GM19328 (cell line): ENCODE measurements at regions not wholly inside any gene's neighbourhood (a gene's known extent, or its start where the extent isn't known, plus 50 kb on each side); places are given as distances from the start of the nearest gene placed in this dataset.
A peak's percentile ranks its signal among the peaks of the same experiment; 100 is the strongest.
"Not testable (repeated sequence)": the region's sequence is repeated elsewhere in the genome, so short reads cannot be mapped to it uniquely, and the experiment has no call there.

Source experiments
- ATAC-seq: cut with Tn5 transposase; IDR thresholded peaks from one replicate; pipeline ENCODE4 v1.9.1; 2021; ENCODE audit warnings: mild to moderate bottlenecking, moderate library complexity; ENCODE audit not compliant: unreplicated experiment

DNA sequence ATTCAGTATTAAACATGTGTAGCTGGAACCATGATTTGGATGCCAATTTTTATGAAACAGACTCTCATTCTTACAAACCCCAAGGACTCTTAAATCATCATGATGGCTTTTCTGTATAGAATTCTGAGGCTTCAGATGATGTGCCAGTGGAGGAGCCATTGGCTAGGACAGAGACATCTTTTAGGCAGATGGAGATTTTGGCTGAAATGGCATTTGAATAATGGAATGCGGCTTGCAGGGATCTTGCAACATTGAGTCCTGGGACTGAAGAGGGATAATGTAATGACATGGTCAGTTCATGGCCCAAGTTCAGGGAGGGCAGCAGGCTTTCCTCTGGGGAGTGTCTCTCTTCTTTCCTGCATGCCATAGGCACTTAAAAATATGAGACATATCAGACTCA, 172.4 kb downstream of the ABCA8 start:
- no peak for ATAC-seq

DNA sequence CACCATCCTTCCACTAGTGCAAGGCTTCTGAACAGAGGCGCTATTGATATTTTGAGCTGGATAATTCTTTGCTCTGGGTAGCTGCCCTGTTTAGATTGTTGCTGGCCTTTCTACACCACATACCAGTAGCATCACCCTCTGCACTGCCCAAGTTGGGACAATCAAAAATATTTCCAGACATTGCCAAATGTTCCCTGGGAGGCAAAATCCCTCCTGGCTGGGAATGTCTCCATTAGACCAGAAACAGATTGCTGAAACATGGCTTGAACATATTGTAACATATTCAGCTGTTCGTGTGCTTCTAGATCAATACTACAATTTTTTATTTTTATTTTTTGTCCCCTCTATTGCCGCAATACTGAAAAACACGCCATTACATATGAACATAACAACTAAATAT, 174.6 kb downstream of the ABCA8 start:
- ATAC-seq, result no peak

DNA sequence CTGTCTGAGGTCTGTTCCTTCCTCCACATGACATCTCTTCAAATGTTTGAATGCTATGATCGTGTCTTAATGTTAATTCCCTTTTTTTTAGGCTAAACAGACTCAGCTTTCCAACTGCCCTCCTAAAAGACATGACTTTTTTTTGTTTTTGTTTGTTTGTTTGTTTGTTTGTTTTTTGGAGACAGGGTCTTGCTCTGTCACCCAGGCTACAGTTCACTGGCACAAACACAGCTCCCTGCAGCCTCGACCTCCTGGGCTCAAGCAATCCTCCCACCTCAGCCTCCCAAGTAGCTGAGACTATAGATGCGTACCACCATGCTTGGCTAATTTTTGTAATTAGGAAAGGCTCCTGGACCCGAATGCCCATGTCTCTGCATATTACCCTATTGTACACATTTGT, 176.5 kb downstream of the ABCA8 start:
- no peak for ATAC-seq

DNA sequence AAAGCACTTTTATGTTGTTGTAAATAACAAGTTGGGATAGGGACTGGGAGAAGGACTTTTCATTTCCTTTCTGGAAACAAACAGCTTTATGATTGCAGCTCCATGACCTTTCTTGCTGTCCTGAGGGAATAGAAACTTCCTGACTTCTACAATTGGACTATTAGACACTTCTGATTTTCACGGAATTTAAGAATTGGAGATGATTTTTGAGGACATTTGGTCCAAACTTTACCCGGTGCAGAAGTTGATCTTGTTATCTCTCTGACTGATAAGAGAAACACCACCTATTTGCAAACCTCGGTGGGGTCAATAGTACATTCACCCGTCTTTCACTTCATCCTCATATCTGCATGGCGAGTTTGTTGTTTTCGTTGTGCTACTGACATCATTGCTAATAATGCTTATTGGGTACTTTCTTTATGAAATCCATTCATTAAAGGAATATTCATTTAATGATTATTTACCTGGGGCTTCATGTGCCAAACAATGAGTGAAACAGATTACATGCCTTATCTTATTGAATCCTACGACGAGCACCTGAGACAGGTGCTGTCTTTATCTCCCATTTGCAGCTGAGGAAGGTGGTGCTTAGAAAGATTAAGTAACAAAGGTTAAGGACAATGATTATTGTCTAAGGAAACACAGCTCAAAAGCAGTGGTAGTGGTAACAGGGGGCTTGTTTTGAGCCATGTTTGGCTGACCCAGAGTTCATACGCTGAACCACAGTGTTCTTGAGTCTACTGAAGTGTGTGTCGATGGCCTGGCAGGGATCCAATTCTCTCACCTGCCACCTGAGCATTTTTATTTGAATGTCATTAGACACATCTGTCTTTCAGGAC, 176.9 kb upstream of the FAM20A start:
- no peak for ATAC-seq

DNA sequence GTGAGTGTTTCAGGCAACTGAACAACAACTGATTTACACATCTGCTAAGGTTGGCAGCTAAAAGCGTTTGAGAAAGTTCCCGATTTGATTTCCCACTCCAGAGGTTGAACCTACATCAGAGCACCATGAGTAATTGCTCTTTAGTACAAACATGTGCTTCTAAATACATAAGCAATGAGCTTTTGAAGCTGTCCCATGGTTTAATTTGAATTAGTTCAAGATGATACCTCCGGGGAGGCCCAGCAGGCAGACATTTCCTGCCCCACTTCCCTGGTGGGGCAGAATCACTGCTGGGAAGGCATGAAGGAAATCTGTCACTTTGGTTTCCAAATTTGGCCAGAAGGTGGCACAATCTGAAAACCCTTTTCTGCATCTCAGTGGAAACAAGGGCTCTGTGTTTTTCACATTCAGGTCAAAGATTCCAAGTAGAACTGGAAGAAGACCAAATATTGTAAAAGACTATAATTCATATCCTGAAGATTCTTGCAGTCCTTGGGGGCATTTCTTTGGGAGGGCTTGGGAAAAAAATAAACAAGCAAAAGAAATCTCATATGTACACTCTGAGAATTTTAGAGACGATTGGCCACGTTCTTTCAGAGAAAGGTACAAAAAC, 176.2 kb upstream of the FAM20A start:
- no peak for ATAC-seq

DNA sequence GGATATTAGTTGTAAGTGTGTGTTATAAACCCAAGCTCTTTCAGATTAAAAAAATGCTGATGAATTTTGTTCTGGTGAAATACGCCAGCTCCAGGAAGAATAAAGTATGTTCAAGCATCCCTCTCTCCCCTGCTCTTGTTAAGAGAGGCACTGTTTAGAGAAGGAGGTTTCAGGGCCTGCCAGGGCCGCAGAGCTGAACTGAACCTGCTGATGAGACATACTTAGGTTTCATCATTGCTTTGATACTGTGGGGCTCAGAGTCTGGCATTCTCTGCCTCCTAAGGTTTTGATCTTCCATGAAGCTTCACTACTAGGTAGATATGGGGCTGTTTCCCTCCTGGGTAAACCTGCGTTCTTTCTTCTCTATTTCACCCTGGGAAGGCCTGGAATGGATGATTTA, 175.3 kb upstream of the FAM20A start:
- ATAC-seq, result no peak

DNA sequence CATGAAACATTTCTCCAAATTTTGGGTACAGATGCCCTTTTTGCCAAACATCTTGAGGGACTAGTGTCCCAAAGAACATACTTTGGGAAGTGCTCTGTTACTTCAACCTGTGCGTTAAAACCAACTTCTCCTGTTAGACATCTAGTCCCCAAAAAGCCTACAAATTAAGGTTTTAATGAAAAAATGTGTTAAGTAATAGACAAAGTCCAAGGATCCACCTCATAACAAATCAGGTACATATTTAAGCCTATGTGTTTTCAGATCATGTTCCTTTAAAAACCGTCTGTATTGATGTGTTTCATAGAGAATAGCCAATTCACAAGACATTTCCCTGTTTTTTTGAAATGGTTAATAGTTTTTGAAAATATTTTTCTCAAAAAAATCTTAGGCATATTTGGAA, 174.8 kb upstream of the FAM20A start:
- ATAC-seq, result no peak

DNA sequence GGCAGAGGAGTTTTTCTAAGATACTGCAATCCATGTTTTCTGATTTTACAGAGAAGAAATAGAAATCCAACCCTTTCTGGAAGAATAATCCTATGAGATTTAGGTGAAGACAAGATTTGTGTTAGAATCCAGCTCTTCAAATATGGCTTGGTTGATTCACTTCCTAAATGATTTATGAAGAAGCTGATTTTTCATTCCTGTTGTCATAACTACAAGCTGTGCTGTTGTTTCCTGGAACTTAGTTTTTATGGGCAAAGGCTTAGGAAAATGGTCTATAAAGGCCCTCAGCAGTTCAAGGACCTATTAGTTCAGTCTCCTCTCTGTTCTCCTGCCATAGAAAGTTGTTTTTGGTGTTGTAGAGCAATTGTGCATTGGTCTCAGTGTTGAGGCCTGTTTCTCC, 174.2 kb upstream of the FAM20A start:
- no peak for ATAC-seq

DNA sequence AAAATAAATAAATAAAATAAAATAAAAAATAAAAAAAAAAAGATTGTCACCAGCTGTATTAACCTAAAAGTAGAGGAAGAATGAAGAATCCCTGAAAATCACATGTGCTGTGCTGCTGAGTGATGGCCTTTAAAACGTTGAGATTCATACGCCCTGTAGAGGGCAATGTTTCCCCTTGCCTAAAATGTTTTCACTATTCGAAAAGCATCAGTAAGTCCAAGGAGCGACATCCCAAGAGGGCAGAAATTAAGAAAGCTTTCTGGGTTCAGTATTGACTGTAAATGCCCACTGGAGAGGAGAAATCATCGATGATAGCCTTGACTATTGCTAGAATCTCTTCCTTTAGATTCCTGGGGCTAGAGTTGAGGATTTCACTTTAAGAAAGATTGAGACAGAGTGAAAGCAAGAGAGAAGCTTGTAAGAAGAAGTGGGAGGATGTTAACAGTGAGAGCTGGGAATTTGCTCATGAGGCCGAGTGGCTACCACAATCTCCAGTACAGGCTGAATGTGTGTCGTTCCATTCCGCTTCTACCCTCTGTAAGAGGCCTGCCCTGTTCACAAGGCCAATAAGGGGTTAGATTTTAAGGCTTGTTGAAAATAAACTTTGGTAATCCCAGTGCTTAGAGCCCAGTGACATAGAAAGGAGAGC, 170.8 kb upstream of the FAM20A start:
- peak; percentile 62 for ATAC-seq

DNA sequence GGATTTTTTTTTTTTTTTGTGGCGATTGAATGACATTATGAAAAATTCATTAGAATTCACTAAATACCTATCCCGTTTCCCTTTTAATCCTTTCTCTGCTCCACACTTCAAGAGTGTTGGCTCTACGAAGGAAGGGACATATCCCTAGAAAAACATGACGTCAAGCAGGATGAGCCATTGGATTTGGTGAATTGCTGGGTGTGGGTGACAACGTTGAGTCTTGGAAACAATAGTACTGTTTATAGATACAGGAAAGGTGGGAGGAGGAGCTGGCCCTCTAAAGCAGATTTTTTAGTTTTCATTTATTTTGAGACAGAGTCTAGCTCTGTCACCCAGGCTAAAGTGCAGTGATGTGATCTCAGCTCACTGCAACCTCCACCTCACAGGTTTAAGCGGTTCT, 167.6 kb upstream of the FAM20A start:
- no peak for ATAC-seq

DNA sequence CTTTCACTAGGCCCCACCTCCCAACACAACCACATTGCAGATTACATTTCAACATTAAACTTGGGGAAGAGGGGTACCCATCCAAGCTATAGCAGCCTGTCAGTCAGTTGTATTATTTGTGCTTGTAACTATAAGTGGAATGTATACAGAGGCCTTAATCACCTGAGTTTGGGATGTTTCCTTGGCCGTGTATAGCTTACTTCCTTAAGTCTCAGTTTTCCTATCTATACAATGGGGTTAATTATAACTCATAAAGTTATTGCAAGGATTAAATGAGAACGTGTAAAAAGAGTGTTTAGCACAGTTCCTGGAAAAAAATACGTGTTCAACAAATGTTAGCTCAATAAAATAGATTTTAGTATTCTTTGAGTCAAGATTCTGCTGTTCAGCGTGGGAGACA, 165.5 kb upstream of the FAM20A start:
- no peak for ATAC-seq

DNA sequence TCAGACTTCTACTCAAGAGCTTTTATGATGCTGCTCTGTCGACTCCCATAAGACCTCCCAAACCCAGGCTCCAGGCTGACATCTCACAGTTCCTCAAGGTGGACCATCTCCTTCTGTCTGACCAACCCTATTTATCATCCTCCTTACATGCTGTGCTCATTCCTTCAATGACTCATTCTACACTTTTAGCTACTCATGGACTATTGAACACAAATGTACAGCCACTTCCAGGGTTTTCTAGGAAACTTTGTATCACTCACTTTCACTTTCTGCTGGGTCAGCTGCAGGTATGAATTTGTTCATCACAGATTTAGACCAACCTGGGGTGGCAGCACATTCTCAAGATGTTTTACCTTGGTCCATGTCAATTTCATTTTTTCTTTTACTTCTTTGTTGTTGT, 162.4 kb upstream of the FAM20A start:
- no peak for ATAC-seq

DNA sequence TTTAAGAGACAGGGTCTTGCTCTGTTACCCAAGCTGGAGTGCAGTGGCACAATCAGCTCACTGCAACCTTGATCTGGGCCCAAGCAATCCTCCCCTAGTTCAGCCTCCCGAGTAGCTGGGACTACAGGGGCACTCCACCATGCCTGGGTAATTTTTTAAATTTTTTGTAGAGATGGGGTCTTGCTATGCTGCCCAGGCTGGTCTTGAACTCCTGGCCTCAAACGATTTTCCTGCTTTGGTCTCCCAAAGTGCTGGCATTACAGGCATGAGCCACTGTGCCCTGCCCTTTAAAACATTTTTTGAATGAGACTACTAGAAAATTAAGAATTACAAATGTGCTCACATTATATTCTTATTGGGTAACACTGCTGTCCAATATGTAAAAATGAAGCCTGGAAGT, 161.7 kb upstream of the FAM20A start:
- no peak for ATAC-seq

DNA sequence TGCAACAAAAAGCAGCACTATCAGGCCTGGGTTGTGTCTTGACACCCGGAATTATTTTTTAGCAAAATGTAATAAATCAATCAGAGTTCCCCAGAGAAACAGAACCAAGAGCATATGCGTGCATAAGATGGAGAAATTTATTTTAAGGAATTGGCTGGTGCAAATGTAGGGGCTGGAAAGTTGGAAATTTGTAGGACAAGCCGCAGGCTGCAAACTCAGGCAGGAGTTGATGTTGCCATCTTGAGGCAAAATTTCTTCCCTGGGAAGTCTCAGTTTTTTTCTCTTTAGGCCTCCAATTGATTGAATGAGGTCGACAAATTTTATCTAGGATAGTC, 158.9 kb upstream of the FAM20A start:
- no peak for ATAC-seq

DNA sequence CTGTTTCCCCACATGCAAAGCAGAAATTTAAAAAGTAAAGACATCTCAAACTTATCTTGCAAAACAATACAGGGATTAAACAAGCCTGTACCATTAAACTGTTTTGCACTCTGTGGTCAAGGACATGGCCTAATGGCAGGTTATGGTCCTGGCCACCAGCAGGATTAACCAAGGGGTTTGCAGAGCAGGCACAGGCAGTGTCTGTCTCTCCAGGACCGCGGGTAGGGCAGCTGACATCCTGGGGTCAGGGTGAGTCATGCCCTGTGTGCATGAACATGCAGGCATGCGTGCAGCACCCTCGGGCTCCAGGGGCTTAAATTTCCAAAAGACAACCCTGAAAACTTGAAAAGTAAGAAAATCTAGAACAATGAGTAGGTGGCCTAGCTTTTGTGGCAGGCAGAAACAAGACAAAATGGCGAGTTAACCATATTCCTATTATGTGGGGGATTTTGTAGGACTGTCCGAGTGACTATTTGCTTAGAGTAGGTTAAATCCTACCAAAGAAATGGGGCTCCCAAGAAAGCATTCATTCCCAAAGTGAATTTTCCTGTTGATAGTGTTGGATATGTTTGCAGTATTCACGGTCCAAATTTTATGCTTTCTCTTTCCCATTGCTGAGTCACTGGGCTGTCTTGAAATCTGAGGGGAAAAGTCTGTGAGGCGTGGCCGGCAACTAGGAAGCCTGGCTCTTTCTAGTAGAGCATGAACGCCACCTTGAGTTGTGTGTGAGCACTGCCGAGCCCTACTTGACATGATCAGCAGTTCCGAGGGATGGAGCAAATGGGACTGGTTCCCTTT, 158.4 kb upstream of the FAM20A start:
- ATAC-seq, result peak; percentile 93

DNA sequence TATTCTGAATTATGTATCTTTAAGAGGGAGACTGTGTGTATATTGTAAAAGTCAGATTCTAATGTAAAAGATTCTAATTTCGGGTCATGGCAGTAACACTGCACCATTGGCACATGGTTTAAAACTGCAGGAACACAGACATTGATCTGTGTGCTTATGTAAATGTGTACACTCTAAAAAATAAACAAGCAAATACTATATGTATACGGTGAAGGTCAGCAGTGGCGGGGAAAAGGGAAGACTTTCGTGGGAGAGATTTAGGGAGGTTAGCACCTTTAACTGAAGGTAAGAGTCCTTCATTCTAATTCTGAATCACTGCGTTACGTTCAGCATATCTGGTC, 157.8 kb upstream of the FAM20A start:
- no peak for ATAC-seq

DNA sequence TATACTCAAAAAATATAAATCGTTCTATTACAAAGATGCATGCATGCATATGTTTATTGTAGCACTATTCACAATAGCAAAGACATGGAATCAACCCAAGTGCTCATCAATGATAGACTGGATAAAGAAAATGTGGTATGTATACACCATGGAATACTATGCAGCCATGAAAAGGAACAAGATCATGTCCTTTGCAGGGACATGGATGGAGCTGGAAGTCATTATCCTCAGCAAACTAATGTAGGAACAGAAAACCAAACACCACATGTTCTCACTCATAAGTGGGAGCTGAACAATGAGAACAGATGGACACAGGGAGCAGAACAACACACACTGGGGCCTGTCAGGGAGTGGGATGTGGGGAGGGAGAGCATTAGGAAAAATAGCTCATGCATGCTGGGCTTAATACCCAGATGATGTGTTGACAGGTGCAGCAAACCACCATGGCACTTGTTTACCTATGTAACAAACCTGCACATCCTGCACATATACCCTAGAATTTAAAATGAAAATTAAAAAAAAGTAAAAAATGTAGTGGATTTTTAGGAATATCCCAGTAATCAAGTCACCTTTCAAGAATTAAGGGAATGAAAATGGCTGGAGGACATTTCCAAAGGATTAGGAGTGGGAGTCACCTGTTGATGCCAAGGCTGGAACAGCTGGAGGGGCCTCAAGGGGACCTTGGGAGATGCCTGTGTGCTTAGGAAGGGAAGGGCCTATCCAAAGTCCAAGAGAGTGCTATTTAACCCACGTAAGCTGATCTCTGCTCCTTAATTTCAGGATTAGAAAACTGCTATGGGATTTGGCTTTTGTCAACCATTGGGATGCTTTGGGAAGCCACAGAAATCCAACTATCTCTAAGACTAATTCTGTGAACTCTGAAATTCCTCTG, 156.9 kb upstream of the FAM20A start:
- not testable (repeated sequence) for ATAC-seq

DNA sequence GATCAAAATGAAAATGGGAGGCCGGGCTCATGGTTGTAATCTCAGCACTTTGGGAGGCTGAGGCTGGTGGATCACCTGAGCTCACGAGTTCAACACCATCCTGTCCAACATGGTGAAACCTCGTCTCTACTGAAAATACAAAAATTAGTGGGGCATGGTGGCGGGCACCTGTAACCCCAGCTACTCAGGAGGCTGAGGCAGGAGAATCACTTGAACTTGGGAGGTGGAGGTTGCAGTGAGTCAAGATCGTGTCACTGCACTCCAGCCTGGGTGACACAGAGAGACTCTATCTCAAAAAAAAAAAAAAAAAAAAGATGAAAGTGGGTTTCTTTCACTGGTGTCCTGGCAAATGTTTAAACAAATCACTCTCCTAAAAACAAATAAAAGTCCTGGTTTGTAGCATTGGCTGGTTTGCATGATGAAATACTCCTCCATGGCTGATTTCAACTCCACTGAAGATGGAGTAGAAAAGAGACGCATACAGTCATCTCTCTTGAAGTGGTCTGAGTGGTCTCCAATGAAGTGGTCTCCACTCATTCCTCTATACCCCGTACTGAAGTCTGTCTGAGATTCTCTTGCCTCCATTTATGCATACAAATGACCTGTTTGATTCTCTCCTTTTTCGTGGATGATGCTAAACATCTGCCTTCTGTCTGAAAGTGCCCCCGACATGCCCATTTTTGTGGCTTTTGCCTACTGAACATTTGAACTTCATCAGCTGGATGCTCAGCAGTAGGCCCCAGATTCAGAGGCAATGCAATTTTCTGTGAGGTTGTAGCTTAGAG, 153.0 kb upstream of the FAM20A start:
- ATAC-seq, result no peak

DNA sequence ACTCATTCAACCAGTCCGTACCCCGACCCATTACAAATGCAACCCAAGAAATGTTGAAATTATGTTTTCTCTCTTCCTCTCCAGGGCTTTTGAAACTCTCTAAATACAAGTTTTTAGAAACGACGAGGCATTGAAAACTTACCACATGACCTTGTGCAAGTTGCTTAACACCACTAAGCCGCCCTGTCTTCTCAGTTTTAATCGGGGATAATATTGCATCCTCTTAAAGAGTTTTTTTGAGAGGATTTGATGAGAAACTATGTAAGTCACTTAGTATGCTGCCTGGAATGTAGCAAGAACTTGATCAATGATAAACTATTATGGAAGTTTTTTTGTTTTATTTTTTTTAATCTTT, 149.0 kb upstream of the FAM20A start:
- no peak for ATAC-seq
